ENCODE measurements at regions not wholly inside any gene's neighbourhood (a gene's known extent, or its start where the extent isn't known, plus 50 kb on each side); places are given as distances from the start of the nearest gene placed in this dataset.

- TF ChIP-seq POLR2A (IDR thresholded peaks at IDR 0.05; ENCODE audit: low read length) (no peak), GATA1 (IDR thresholded peaks at IDR 0.05; ENCODE audit: low read depth, low read length) (no peak)
Measured at GRCh38 chr9:27632254-27632653, 59.0 kb upstream of the C9orf72 start.

Measured in erythroblast (primary cell).